Astrocyte (in vitro differentiated cells and primary cell): ENCODE measurements at regions not wholly inside any gene's neighbourhood (a gene's known extent, or its start where the extent isn't known, plus 50 kb on each side); places are given as distances from the start of the nearest gene placed in this dataset.

ENCODE experiments used
- DNase-seq: peaks from one replicate; pipeline ENCODE4 v3.0.0-alpha.2; 2010; ENCODE audit warnings: low read depth
- FAIRE-seq: peaks from 2 replicates; lab custom pipeline; 2011; peaks lifted over from hg19 to GRCh38; lab: Jason Lieb, UNC
- H2AFZ ChIP-seq: 2 replicates; pipeline ENCODE4 v1.6.0; 2012; ENCODE audit warnings: low read depth, low read length, inconsistent platforms
- H3K27ac ChIP-seq: 2 replicates; pipeline ENCODE4 v1.5.1; 2011; ENCODE audit warnings: low read depth, low read length, inconsistent platforms
- H3K27me3 ChIP-seq: 2 replicates; pipeline ENCODE4 v1.6.0; 2011; ENCODE audit warnings: low read length, inconsistent platforms; ENCODE audit not compliant: insufficient read depth
- H3K36me3 ChIP-seq: 2 replicates; pipeline ENCODE4 v1.5.1; 2011; ENCODE audit warnings: low read length, inconsistent platforms; ENCODE audit not compliant: insufficient read depth
- H3K4me1 ChIP-seq: 2 replicates; pipeline ENCODE4 v1.5.1; 2011; ENCODE audit warnings: low read length, inconsistent platforms; ENCODE audit not compliant: insufficient read depth
- H3K4me2 ChIP-seq: 2 replicates; pipeline ENCODE4 v1.6.0; 2012; ENCODE audit warnings: low read length, inconsistent platforms
- H3K4me3 ChIP-seq: 2 replicates; pipeline ENCODE4 v1.5.1; 2011; ENCODE audit warnings: low read depth, mild to moderate bottlenecking, low read length, inconsistent platforms; ENCODE audit not compliant: insufficient read depth
- H3K79me2 ChIP-seq: 2 replicates; pipeline ENCODE4 v1.6.0; 2012; ENCODE audit warnings: mild to moderate bottlenecking, low read length, inconsistent platforms; ENCODE audit not compliant: insufficient read depth
- H3K9ac ChIP-seq: 2 replicates; pipeline ENCODE4 v1.6.0; 2012; ENCODE audit warnings: mild to moderate bottlenecking, low read length, inconsistent platforms
- H3K9me3 ChIP-seq: 2 replicates; pipeline ENCODE4 v1.5.1; 2012; ENCODE audit warnings: low read depth, mild to moderate bottlenecking, low read length, inconsistent platforms; ENCODE audit not compliant: insufficient read depth
- H4K20me1 ChIP-seq: 2 replicates; pipeline ENCODE4 v1.6.0; 2012; ENCODE audit warnings: low read length, inconsistent platforms; ENCODE audit not compliant: insufficient read depth
- H3K27ac Mint-ChIP-seq: one replicate; pipeline ENCODE4 v1.8.0; 2021; ENCODE audit warnings: mild to moderate bottlenecking, mixed read lengths; ENCODE audit not compliant: unreplicated experiment
- H3K27me3 Mint-ChIP-seq: one replicate; pipeline ENCODE4 v1.8.0; 2021; ENCODE audit warnings: low read depth, mixed read lengths; ENCODE audit not compliant: unreplicated experiment
- H3K36me3 Mint-ChIP-seq: one replicate; pipeline ENCODE4 v1.8.0; 2021; ENCODE audit warnings: low read depth, mixed read lengths; ENCODE audit not compliant: unreplicated experiment
- H3K4me1 Mint-ChIP-seq: one replicate; pipeline ENCODE4 v1.8.0; 2021; ENCODE audit warnings: low read depth, mixed read lengths; ENCODE audit not compliant: unreplicated experiment
- H3K4me3 Mint-ChIP-seq: one replicate; pipeline ENCODE4 v1.8.0; 2021; ENCODE audit warnings: mild to moderate bottlenecking, moderate library complexity, mixed read lengths; ENCODE audit not compliant: unreplicated experiment
- H3K9me3 Mint-ChIP-seq: one replicate; pipeline ENCODE4 v1.8.0; 2021; ENCODE audit warnings: mild to moderate bottlenecking, mixed read lengths; ENCODE audit not compliant: unreplicated experiment
- EZH2 ChIP-seq: IDR thresholded peaks from 2 replicates; pipeline ENCODE4 v1.6.1; 2012; ENCODE audit warnings: mild to moderate bottlenecking, low read length, inconsistent platforms; ENCODE audit not compliant: insufficient read depth
- TF ChIP-seq, protein P1 (sequence below): IDR thresholded peaks from 2 replicates; pipeline ENCODE4 v1.5.1; 2011; ENCODE audit warnings: low read depth, mild to moderate bottlenecking, inconsistent platforms, low read length, moderate library complexity; ENCODE audit not compliant: insufficient read depth

DNA sequence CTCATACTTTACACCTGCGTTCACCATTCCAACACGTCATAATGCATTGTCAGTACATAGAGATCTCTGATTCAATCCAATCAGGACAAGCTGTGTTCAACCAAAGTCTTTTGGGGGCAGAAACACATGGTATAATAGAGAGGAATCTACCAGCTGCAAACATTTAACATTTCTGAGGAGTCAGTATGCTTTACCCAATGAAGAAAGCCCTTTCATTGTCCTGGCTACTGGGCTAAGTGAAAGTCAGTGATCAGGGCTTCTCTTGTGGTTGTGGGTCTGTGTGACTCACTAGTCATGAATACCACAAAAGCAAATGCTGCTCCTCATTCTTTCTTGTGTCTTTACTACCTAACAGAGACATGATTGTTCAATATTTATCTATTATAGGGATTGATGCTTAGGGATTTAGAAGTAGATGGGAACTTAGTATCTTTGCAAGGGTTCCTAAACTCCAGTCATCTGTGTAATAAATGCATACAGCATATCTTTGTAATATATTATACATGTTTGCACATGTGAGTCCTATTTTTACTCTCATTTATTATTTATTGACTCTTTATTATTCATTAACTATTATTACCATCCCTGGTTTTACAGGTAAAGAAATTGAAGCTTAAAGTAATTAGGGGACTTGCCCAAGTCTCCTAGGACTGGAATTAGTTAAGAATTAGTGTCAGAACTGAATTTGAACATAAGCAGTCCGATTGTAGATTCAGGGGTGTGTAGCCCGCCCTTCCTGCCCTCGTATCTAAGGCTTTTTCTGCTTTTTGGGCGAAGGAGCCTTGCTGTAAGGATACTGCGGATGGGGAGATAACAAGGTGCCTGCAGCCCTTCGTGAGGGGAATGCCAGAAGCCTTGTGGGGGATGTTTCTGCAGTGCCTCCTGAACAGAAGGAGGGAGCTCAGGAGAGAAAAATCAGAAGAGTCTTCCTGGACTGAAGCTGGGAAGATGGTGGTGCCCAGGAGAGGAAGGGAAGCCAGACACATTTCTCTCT lies 353.1 kb upstream of the BOD1L1 start:
- H3K27ac ChIP-seq: peak overlapping the region; percentile 30

GRCh38 chr4:13981499-13981898 lies 354.0 kb upstream of the BOD1L1 start:
- DNase-seq (no peak), FAIRE-seq (no peak)
- H3K27me3 ChIP-seq: peaks cover 6% of the 10 kb centered on the region
- H3K9me3 ChIP-seq: no peaks in the 10 kb centered on the region
- H3K27ac ChIP-seq: no peak overlapping the region
- peaks cover 28% of the 10 kb centered on the region for H3K4me1 Mint-ChIP-seq
- H3K36me3 Mint-ChIP-seq: no peaks in the 10 kb centered on the region
- H3K4me2 ChIP-seq: no peak overlapping the region
- no peaks in the 10 kb centered on the region for H4K20me1 ChIP-seq
- H3K4me1 ChIP-seq: peaks cover 33% of the 10 kb centered on the region
- H2AFZ ChIP-seq: no peak overlapping the region
- H3K4me3 Mint-ChIP-seq: no peak overlapping the region
- no peaks in the 10 kb centered on the region for H3K36me3 ChIP-seq
- TF ChIP-seq, protein P1, sequence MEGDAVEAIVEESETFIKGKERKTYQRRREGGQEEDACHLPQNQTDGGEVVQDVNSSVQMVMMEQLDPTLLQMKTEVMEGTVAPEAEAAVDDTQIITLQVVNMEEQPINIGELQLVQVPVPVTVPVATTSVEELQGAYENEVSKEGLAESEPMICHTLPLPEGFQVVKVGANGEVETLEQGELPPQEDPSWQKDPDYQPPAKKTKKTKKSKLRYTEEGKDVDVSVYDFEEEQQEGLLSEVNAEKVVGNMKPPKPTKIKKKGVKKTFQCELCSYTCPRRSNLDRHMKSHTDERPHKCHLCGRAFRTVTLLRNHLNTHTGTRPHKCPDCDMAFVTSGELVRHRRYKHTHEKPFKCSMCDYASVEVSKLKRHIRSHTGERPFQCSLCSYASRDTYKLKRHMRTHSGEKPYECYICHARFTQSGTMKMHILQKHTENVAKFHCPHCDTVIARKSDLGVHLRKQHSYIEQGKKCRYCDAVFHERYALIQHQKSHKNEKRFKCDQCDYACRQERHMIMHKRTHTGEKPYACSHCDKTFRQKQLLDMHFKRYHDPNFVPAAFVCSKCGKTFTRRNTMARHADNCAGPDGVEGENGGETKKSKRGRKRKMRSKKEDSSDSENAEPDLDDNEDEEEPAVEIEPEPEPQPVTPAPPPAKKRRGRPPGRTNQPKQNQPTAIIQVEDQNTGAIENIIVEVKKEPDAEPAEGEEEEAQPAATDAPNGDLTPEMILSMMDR: no peak
- TF ChIP-seq EZH2: no peak
- peaks cover 8% of the 10 kb centered on the region for H3K9me3 Mint-ChIP-seq
- H3K27ac Mint-ChIP-seq: no peak overlapping the region
- H3K9ac ChIP-seq: no peak overlapping the region
- H3K27me3 Mint-ChIP-seq: peaks cover 44% of the 10 kb centered on the region
- no peaks in the 10 kb centered on the region for H3K79me2 ChIP-seq
- H3K4me3 ChIP-seq: no peak overlapping the region

More for the DNA sequence above, 353.1 kb upstream of the BOD1L1 start:
- Histone ChIP-seq H3K79me2 (no peaks in the 10 kb centered on the region), H3K9ac (no peak overlapping the region), H3K4me3 (no peak overlapping the region), H3K27me3 (peaks cover 6% of the 10 kb centered on the region), H4K20me1 (no peaks in the 10 kb centered on the region), H3K4me1 (peaks cover 25% of the 10 kb centered on the region), H3K4me2 (peak overlapping the region; percentile 58), H3K9me3 (no peaks in the 10 kb centered on the region), H3K36me3 (no peaks in the 10 kb centered on the region), H2AFZ (no peak overlapping the region)
- FAIRE-seq (peak; percentile 81), DNase-seq (peak; percentile 98)
- peaks cover 51% of the 10 kb centered on the region for H3K27me3 Mint-ChIP-seq
- no peak overlapping the region for H3K27ac Mint-ChIP-seq
- TF ChIP-seq EZH2: no peak
- TF ChIP-seq, protein P1: no peak
- H3K4me1 Mint-ChIP-seq: peaks cover 21% of the 10 kb centered on the region
- peaks cover 8% of the 10 kb centered on the region for H3K9me3 Mint-ChIP-seq
- H3K4me3 Mint-ChIP-seq: no peak overlapping the region
- no peaks in the 10 kb centered on the region for H3K36me3 Mint-ChIP-seq

GRCh38 chr4:13982010-13982409 lies 354.5 kb upstream of the BOD1L1 start:
- FAIRE-seq (no peak), DNase-seq (no peak)
- H3K27me3 ChIP-seq: peaks cover 6% of the 10 kb centered on the region
- H3K4me1 Mint-ChIP-seq: peaks cover 29% of the 10 kb centered on the region
- no peak overlapping the region for H3K27ac ChIP-seq
- no peak overlapping the region for H3K27ac Mint-ChIP-seq
- no peak overlapping the region for H3K4me3 Mint-ChIP-seq
- no peak overlapping the region for H2AFZ ChIP-seq
- peaks cover 6% of the 10 kb centered on the region for H3K9me3 Mint-ChIP-seq
- peaks cover 33% of the 10 kb centered on the region for H3K4me1 ChIP-seq
- H3K4me3 ChIP-seq: no peak overlapping the region
- H4K20me1 ChIP-seq: no peaks in the 10 kb centered on the region
- H3K36me3 Mint-ChIP-seq: no peaks in the 10 kb centered on the region
- H3K36me3 ChIP-seq: no peaks in the 10 kb centered on the region
- TF ChIP-seq, protein P1: no peak
- no peak for TF ChIP-seq EZH2
- H3K27me3 Mint-ChIP-seq: peaks cover 41% of the 10 kb centered on the region
- no peaks in the 10 kb centered on the region for H3K9me3 ChIP-seq
- no peak overlapping the region for H3K4me2 ChIP-seq
- H3K79me2 ChIP-seq: no peaks in the 10 kb centered on the region
- H3K9ac ChIP-seq: no peak overlapping the region
